ENCODE measurements at regions not wholly inside any gene's neighbourhood (a gene's known extent, or its start where the extent isn't known, plus 50 kb on each side); places are given as distances from the start of the nearest gene placed in this dataset.

- no peaks in the 10 kb centered on the region for H3K79me2 ChIP-seq (ENCODE audit: control insufficient read depth, insufficient read depth, low read length, unreplicated experiment)
- no peak overlapping the region for H3K4me3 ChIP-seq (ENCODE audit: low read depth, low read length)
- no peak overlapping the region for H2AFZ ChIP-seq (ENCODE audit: low read length, unreplicated experiment)
- H3K36me3 ChIP-seq (ENCODE audit: insufficient read depth, low read length), result no peaks in the 10 kb centered on the region
- H3K27ac ChIP-seq (ENCODE audit: low read depth, low read length), result no peak overlapping the region
- peaks cover 13% of the 10 kb centered on the region for H3K4me1 ChIP-seq (ENCODE audit: control insufficient read depth, insufficient read depth, low read length, unreplicated experiment)
- no peaks in the 10 kb centered on the region for H3K27me3 ChIP-seq (ENCODE audit: insufficient read depth, low read length)
These were observed 330.8 kb upstream of the DPH6 start for GRCh38 chr15:35876762-35877161.

GRCh38 chr15:35880896-35881295 lies 334.9 kb upstream of the DPH6 start:
- Histone ChIP-seq H3K4me3 (ENCODE audit: low read depth, low read length) (no peak overlapping the region), H3K27ac (ENCODE audit: low read depth, low read length) (no peak overlapping the region), H3K27me3 (ENCODE audit: insufficient read depth, low read length) (no peaks in the 10 kb centered on the region), H3K79me2 (ENCODE audit: control insufficient read depth, insufficient read depth, low read length, unreplicated experiment) (no peaks in the 10 kb centered on the region), H2AFZ (ENCODE audit: low read length, unreplicated experiment) (no peak overlapping the region), H3K4me1 (ENCODE audit: control insufficient read depth, insufficient read depth, low read length, unreplicated experiment) (peaks cover 3% of the 10 kb centered on the region), H3K36me3 (ENCODE audit: insufficient read depth, low read length) (no peaks in the 10 kb centered on the region)

GRCh38 chr15:35885870-35886269 lies 339.9 kb upstream of the DPH6 start:
- no peaks in the 10 kb centered on the region for H3K36me3 ChIP-seq (ENCODE audit: insufficient read depth, low read length)
- H3K4me3 ChIP-seq (ENCODE audit: low read depth, low read length), result no peak overlapping the region
- H3K79me2 ChIP-seq (ENCODE audit: control insufficient read depth, insufficient read depth, low read length, unreplicated experiment), result no peaks in the 10 kb centered on the region
- H3K27me3 ChIP-seq (ENCODE audit: insufficient read depth, low read length), result no peaks in the 10 kb centered on the region
- H3K4me1 ChIP-seq (ENCODE audit: control insufficient read depth, insufficient read depth, low read length, unreplicated experiment), result peaks cover 20% of the 10 kb centered on the region
- no peak overlapping the region for H2AFZ ChIP-seq (ENCODE audit: low read length, unreplicated experiment)
- no peak overlapping the region for H3K27ac ChIP-seq (ENCODE audit: low read depth, low read length)

- Histone ChIP-seq H3K27ac (ENCODE audit: low read depth, low read length) (no peak overlapping the region), H2AFZ (ENCODE audit: low read length, unreplicated experiment) (no peak overlapping the region)
These were observed 340.8 kb upstream of the DPH6 start for GRCh38 chr15:35886765-35887164.

GRCh38 chr15:35888815-35889214 lies 342.9 kb upstream of the DPH6 start:
- Histone ChIP-seq H2AFZ (ENCODE audit: low read length, unreplicated experiment) (no peak overlapping the region), H3K27me3 (ENCODE audit: insufficient read depth, low read length) (no peaks in the 10 kb centered on the region), H3K4me3 (ENCODE audit: low read depth, low read length) (no peak overlapping the region), H3K36me3 (ENCODE audit: insufficient read depth, low read length) (no peaks in the 10 kb centered on the region), H3K27ac (ENCODE audit: low read depth, low read length) (no peak overlapping the region), H3K4me1 (ENCODE audit: control insufficient read depth, insufficient read depth, low read length, unreplicated experiment) (peaks cover 20% of the 10 kb centered on the region), H3K79me2 (ENCODE audit: control insufficient read depth, insufficient read depth, low read length, unreplicated experiment) (no peaks in the 10 kb centered on the region)

More at GRCh38 chr15:35886765-35887164, 340.8 kb upstream of the DPH6 start:
- no peaks in the 10 kb centered on the region for H3K27me3 ChIP-seq (ENCODE audit: insufficient read depth, low read length)
- H3K4me1 ChIP-seq (ENCODE audit: control insufficient read depth, insufficient read depth, low read length, unreplicated experiment), result peaks cover 20% of the 10 kb centered on the region
- H3K79me2 ChIP-seq (ENCODE audit: control insufficient read depth, insufficient read depth, low read length, unreplicated experiment), result no peaks in the 10 kb centered on the region
- no peaks in the 10 kb centered on the region for H3K36me3 ChIP-seq (ENCODE audit: insufficient read depth, low read length)
- H3K4me3 ChIP-seq (ENCODE audit: low read depth, low read length), result no peak overlapping the region

- H3K79me2 ChIP-seq (ENCODE audit: control insufficient read depth, insufficient read depth, low read length, unreplicated experiment), result no peaks in the 10 kb centered on the region
- H3K27me3 ChIP-seq (ENCODE audit: insufficient read depth, low read length), result no peaks in the 10 kb centered on the region
- H3K4me3 ChIP-seq (ENCODE audit: low read depth, low read length), result no peak overlapping the region
- no peak overlapping the region for H3K27ac ChIP-seq (ENCODE audit: low read depth, low read length)
- no peaks in the 10 kb centered on the region for H3K4me1 ChIP-seq (ENCODE audit: control insufficient read depth, insufficient read depth, low read length, unreplicated experiment)
- H3K36me3 ChIP-seq (ENCODE audit: insufficient read depth, low read length), result no peaks in the 10 kb centered on the region
- no peak overlapping the region for H2AFZ ChIP-seq (ENCODE audit: low read length, unreplicated experiment)
These were observed 361.5 kb upstream of the DPH6 start for GRCh38 chr15:35907511-35907910.

GRCh38 chr15:35909414-35909813 lies 363.4 kb upstream of the DPH6 start:
- H3K4me1 ChIP-seq (ENCODE audit: control insufficient read depth, insufficient read depth, low read length, unreplicated experiment), result no peaks in the 10 kb centered on the region
- H2AFZ ChIP-seq (ENCODE audit: low read length, unreplicated experiment), result no peak overlapping the region
- H3K79me2 ChIP-seq (ENCODE audit: control insufficient read depth, insufficient read depth, low read length, unreplicated experiment), result no peaks in the 10 kb centered on the region
- no peak overlapping the region for H3K27ac ChIP-seq (ENCODE audit: low read depth, low read length)
- no peak overlapping the region for H3K4me3 ChIP-seq (ENCODE audit: low read depth, low read length)
- no peaks in the 10 kb centered on the region for H3K36me3 ChIP-seq (ENCODE audit: insufficient read depth, low read length)
- H3K27me3 ChIP-seq (ENCODE audit: insufficient read depth, low read length), result no peaks in the 10 kb centered on the region

GRCh38 chr15:35910227-35910626 lies 364.3 kb upstream of the DPH6 start:
- H3K79me2 ChIP-seq (ENCODE audit: control insufficient read depth, insufficient read depth, low read length, unreplicated experiment), result no peaks in the 10 kb centered on the region
- H3K4me1 ChIP-seq (ENCODE audit: control insufficient read depth, insufficient read depth, low read length, unreplicated experiment), result no peaks in the 10 kb centered on the region
- no peak overlapping the region for H3K4me3 ChIP-seq (ENCODE audit: low read depth, low read length)
- no peaks in the 10 kb centered on the region for H3K36me3 ChIP-seq (ENCODE audit: insufficient read depth, low read length)
- no peaks in the 10 kb centered on the region for H3K27me3 ChIP-seq (ENCODE audit: insufficient read depth, low read length)
- H2AFZ ChIP-seq (ENCODE audit: low read length, unreplicated experiment), result no peak overlapping the region
- no peak overlapping the region for H3K27ac ChIP-seq (ENCODE audit: low read depth, low read length)

GRCh38 chr15:35911052-35911777 lies 365.2 kb upstream of the DPH6 start:
- Histone ChIP-seq H3K4me1 (ENCODE audit: control insufficient read depth, insufficient read depth, low read length, unreplicated experiment) (no peaks in the 10 kb centered on the region), H3K79me2 (ENCODE audit: control insufficient read depth, insufficient read depth, low read length, unreplicated experiment) (no peaks in the 10 kb centered on the region), H3K4me3 (ENCODE audit: low read depth, low read length) (no peak overlapping the region), H3K27ac (ENCODE audit: low read depth, low read length) (no peak overlapping the region), H3K27me3 (ENCODE audit: insufficient read depth, low read length) (no peaks in the 10 kb centered on the region), H3K36me3 (ENCODE audit: insufficient read depth, low read length) (no peaks in the 10 kb centered on the region), H2AFZ (ENCODE audit: low read length, unreplicated experiment) (no peak overlapping the region)

GRCh38 chr15:35912196-35912595 lies 366.2 kb upstream of the DPH6 start:
- no peaks in the 10 kb centered on the region for H3K4me1 ChIP-seq (ENCODE audit: control insufficient read depth, insufficient read depth, low read length, unreplicated experiment)
- H3K27ac ChIP-seq (ENCODE audit: low read depth, low read length), result no peak overlapping the region
- no peak overlapping the region for H2AFZ ChIP-seq (ENCODE audit: low read length, unreplicated experiment)
- H3K27me3 ChIP-seq (ENCODE audit: insufficient read depth, low read length), result no peaks in the 10 kb centered on the region
- no peaks in the 10 kb centered on the region for H3K79me2 ChIP-seq (ENCODE audit: control insufficient read depth, insufficient read depth, low read length, unreplicated experiment)
- H3K36me3 ChIP-seq (ENCODE audit: insufficient read depth, low read length), result no peaks in the 10 kb centered on the region
- H3K4me3 ChIP-seq (ENCODE audit: low read depth, low read length), result no peak overlapping the region

- no peak overlapping the region for H3K4me3 ChIP-seq (ENCODE audit: low read depth, low read length)
- H2AFZ ChIP-seq (ENCODE audit: low read length, unreplicated experiment), result no peak overlapping the region
- H3K27ac ChIP-seq (ENCODE audit: low read depth, low read length), result no peak overlapping the region
- H3K36me3 ChIP-seq (ENCODE audit: insufficient read depth, low read length), result no peaks in the 10 kb centered on the region
- H3K4me1 ChIP-seq (ENCODE audit: control insufficient read depth, insufficient read depth, low read length, unreplicated experiment), result no peaks in the 10 kb centered on the region
- H3K27me3 ChIP-seq (ENCODE audit: insufficient read depth, low read length), result no peaks in the 10 kb centered on the region
- H3K79me2 ChIP-seq (ENCODE audit: control insufficient read depth, insufficient read depth, low read length, unreplicated experiment), result no peaks in the 10 kb centered on the region
These were observed 368.6 kb upstream of the DPH6 start for GRCh38 chr15:35914573-35914972.
